A549 (cell line): ENCODE measurements at regions not wholly inside any gene's neighbourhood (a gene's known extent, or its start where the extent isn't known, plus 50 kb on each side); places are given as distances from the start of the nearest gene placed in this dataset.

Experiments used
- ATAC-seq, 2 experiments: fragments of 200-7000 bp in 1 of 2; fragments of >200 bp in 1 of 2; cut with Nextera tagmentation in 1 of 2; cut with Tn5 transposase in 1 of 2; 3 replicates each; pipeline versions ENCODE4 v1.8.0 to v1.9.1; 2018 to 2020; ENCODE audit warnings: mild to moderate bottlenecking in 1 of 2, moderate library complexity in 1 of 2
- CTCF ChIA-PET: fragments of 300-600 bp; sonication (Branson Sonifier 250); formaldehyde crosslinking; extraction: SDS; loops from one replicate; lab custom pipeline; 2021; ENCODE audit warnings: antibody characterized with exemption, inconsistent platforms; lab: Yijun Ruan, JAX
- POLR2A ChIA-PET: fragments of 350-600 bp; formaldehyde crosslinking; extraction: SDS; loops from one replicate; lab custom pipeline; 2021; ENCODE audit warnings: antibody characterized with exemption, inconsistent platforms; lab: Yijun Ruan, JAX
- DNase-seq, 2 experiments: peaks; one replicate each; pipeline versions ENCODE4 v3.0.0 to v3.0.0-alpha.2; 2011 to 2016; ENCODE audit warnings: low read depth in 1 of 2, low spot score in 1 of 2
- FAIRE-seq: peaks from 2 replicates; lab custom pipeline; 2011; peaks lifted over from hg19 to GRCh38; lab: Jason Lieb, UNC
- H3K27ac ChIP-seq, 2 experiments: fragments of >200 bp; sonication (Bioruptor Twin); formaldehyde crosslinking; 3 replicates each; pipeline ENCODE4 v1.5.1; 2016 to 2017
- H3K4me1 ChIP-seq: fragments of >200 bp; sonication (Bioruptor Twin); formaldehyde crosslinking; 3 replicates; pipeline ENCODE4 v1.6.1; 2016
- H3K4me2 ChIP-seq: fragments of >200 bp; sonication (Bioruptor Twin); formaldehyde crosslinking; 3 replicates; pipeline ENCODE4 v1.6.1; 2016
- H3K4me3 ChIP-seq: fragments of >200 bp; sonication (Bioruptor Twin); formaldehyde crosslinking; 3 replicates; pipeline ENCODE4 v1.5.1; 2016
- H3K9me3 ChIP-seq: fragments of >200 bp; sonication (Bioruptor Twin); formaldehyde crosslinking; 3 replicates; pipeline ENCODE4 v1.6.1; 2016
- ATOH8 ChIP-seq: fragments of 250-450 bp; sonication (Bioruptor Pico); IDR thresholded peaks from 2 replicates; pipeline ENCODE4 v1.5.0; 2020; ENCODE audit warnings: low read depth, mild to moderate bottlenecking, moderate library complexity
- EHF ChIP-seq: fragments of 250-450 bp; sonication (Bioruptor Pico); IDR thresholded peaks from 2 replicates; pipeline ENCODE4 v1.5.0; 2020; ENCODE audit warnings: mild to moderate bottlenecking
- EP300 ChIP-seq, 2 experiments: fragments of >200 bp; sonication (Bioruptor Twin); formaldehyde crosslinking; IDR thresholded peaks; 2 replicates in 1 of 2; 3 replicates in 1 of 2; pipeline ENCODE4 v1.6.1; 2016 to 2017
- FOSB ChIP-seq: fragments of 250-450 bp; sonication (Bioruptor Pico); IDR thresholded peaks from 2 replicates; pipeline ENCODE4 v1.5.0; 2020; ENCODE audit warnings: mild to moderate bottlenecking, moderate library complexity
- FOSL2 ChIP-seq, 2 experiments: fragments of 450-650 bp in 1 of 2; fragments of >200 bp in 1 of 2; sonication (Bioruptor Twin) in 1 of 2; formaldehyde crosslinking; IDR thresholded peaks; 2 replicates each; pipeline versions ENCODE4 v1.5.0 to v1.6.1; 2016 to 2020; ENCODE audit warnings: mild to moderate bottlenecking in 1 of 2, moderate library complexity in 1 of 2
- HES2 ChIP-seq: fragments of >200 bp; sonication (Bioruptor Twin); formaldehyde crosslinking; IDR thresholded peaks from 2 replicates; pipeline ENCODE4 v1.6.1; 2016
- HOXB13 ChIP-seq: fragments of 250-450 bp; sonication (Bioruptor Pico); IDR thresholded peaks from 2 replicates; pipeline ENCODE4 v1.5.0; 2020; ENCODE audit warnings: low read depth, mild to moderate bottlenecking, moderate library complexity
- HOXB5 ChIP-seq: fragments of 250-450 bp; sonication (Bioruptor Pico); IDR thresholded peaks from 2 replicates; pipeline ENCODE4 v1.5.0; 2020; ENCODE audit warnings: mild to moderate bottlenecking, moderate library complexity
- JUN ChIP-seq, 2 experiments: fragments of >200 bp; sonication (Bioruptor Twin); formaldehyde crosslinking; IDR thresholded peaks; 2 replicates in 1 of 2; 3 replicates in 1 of 2; pipeline ENCODE4 v1.6.1; 2016 to 2017
- KDM1A ChIP-seq: fragments of 200-600 bp; sonication (generic); IDR thresholded peaks from 2 replicates; pipeline ENCODE4 v1.6.1; 2016; ENCODE audit warnings: low read depth, mild to moderate bottlenecking
- MYC ChIP-seq: IDR thresholded peaks from 2 replicates; pipeline ENCODE4 v1.6.1; 2012; ENCODE audit warnings: mild to moderate bottlenecking, inconsistent platforms, low read length, improper control_type of control experiment, borderline replicate concordance
- NR3C1 ChIP-seq: fragments of >200 bp; sonication (Bioruptor Twin); formaldehyde crosslinking; IDR thresholded peaks from 3 replicates; pipeline ENCODE4 v1.6.1; 2017
- POLR2AphosphoS2 ChIP-seq: conservative IDR thresholded peaks from 2 replicates; pipeline ENCODE4 v1.6.1; 2012; ENCODE audit warnings: low read length, improper control_type of control experiment, inconsistent platforms
- RARB ChIP-seq: fragments of 250-450 bp; sonication (Bioruptor Pico); IDR thresholded peaks from 2 replicates; pipeline ENCODE4 v1.8.0; 2021; ENCODE audit warnings: mild to moderate bottlenecking, moderate library complexity
- RCOR1 ChIP-seq: fragments of 150-350 bp; IDR thresholded peaks from 2 replicates; pipeline ENCODE4 v1.6.1; 2014; ENCODE audit warnings: antibody characterized with exemption, low read length, low read depth
- RFX5 ChIP-seq: fragments of 450-650 bp; IDR thresholded peaks from 2 replicates; pipeline ENCODE4 v1.7.1; 2014; ENCODE audit warnings: antibody characterized with exemption, mild to moderate bottlenecking, moderate library complexity
- RNF2 ChIP-seq: fragments of 200-600 bp; sonication (generic); IDR thresholded peaks from 2 replicates; pipeline ENCODE4 v1.6.1; 2016; ENCODE audit warnings: low read depth, mild to moderate bottlenecking, antibody characterized with exemption, moderate library complexity, borderline replicate concordance
- SMC3 ChIP-seq: fragments of >200 bp; sonication (Bioruptor Twin); formaldehyde crosslinking; IDR thresholded peaks from 3 replicates; pipeline ENCODE4 v1.6.1; 2018; ENCODE audit warnings: inconsistent platforms
- TFCP2L1 ChIP-seq: fragments of 250-450 bp; sonication (Bioruptor Pico); IDR thresholded peaks from 2 replicates; pipeline ENCODE4 v1.5.0; 2021; ENCODE audit warnings: mild to moderate bottlenecking
- ZSCAN20 ChIP-seq: fragments of 250-450 bp; sonication (Bioruptor Pico); IDR thresholded peaks from 2 replicates; pipeline ENCODE4 v1.8.0; 2022; ENCODE audit warnings: mild to moderate bottlenecking, moderate library complexity
- WGBS: methylation state at CpG from one replicate; pipeline ENCODE4 v1.1.6; 2017; ENCODE audit errors: missing lambda C conversion rate; 5-methylcytosine and 5-hydroxymethylcytosine counted together
- TF ChIP-seq, protein P1 (sequence below): IDR thresholded peaks from 2 replicates; pipeline ENCODE4 v1.6.1; 2012
- TF ChIP-seq, protein P2 (sequence below): IDR thresholded peaks from 2 replicates; pipeline ENCODE4 v1.6.1; 2012; ENCODE audit warnings: low read depth, borderline replicate concordance
- TF ChIP-seq, protein P3 (sequence below): fragments of >200 bp; sonication (Bioruptor Twin); formaldehyde crosslinking; IDR thresholded peaks from 3 replicates; pipeline ENCODE4 v1.5.1; 2016
- TF ChIP-seq, protein P4 (sequence below): fragments of 250-450 bp; sonication (Bioruptor Pico); IDR thresholded peaks from 2 replicates; pipeline ENCODE4 v1.5.0; 2021; ENCODE audit warnings: mild to moderate bottlenecking, moderate library complexity, borderline replicate concordance

GRCh38 chr2:120406566-120406965 lies 60.6 kb downstream of the INHBB start:
- FAIRE-seq (no peak), DNase-seq (no peak), ATAC-seq (no peak)
- TF ChIP-seq FOSL2 (IDR thresholded peaks at IDR 0.05) (no peak), FOSL2 (CRISPR knock-in tag; IDR thresholded peaks at IDR 0.05) (no peak), KDM1A (no peak), EP300 (IDR thresholded peaks at IDR 0.05) (no peak), NR3C1 (no peak), RARB (CRISPR knock-in tag) (no peak)
- Histone ChIP-seq H3K4me2 (no peak overlapping the region), H3K4me3 (no peak overlapping the region), H3K4me1 (peaks cover 30% of the 10 kb centered on the region), H3K27ac (peak overlapping the region in 1 of 2 experiments; percentile 84; a peak in 3 of 6 replicates), H3K9me3 (peaks cover 25% of the 10 kb centered on the region)
- 75% methylated on average over 9 of the region's 9 CpGs for WGBS
- ChIA-PET CTCF (interaction anchor here (0.9 to 1.5 kb wide), 2 partner anchors 63 to 664 kb away, joined by 3 to 5 read pairs; no protein-coding TSS in a partner anchor), POLR2A (no interaction called here)

DNA sequence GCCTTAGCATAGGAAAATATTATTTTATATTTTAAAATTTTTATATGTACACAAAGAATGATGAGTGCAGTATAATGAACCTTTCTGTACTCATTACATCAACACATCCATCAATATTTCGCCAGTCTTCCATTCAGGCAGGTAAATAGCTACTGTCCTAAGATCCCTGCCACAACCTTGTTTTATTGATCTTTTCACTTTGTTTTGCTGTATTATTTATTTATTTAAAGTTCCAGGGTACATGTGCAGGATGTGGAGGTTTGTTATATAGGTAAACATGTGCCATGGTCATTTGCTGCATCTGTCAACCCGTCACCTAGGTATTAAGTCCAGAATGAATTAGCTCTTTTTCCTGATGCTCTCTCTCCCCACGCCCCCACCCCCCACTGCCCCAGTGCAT lies 64.6 kb downstream of the INHBB start:
- TF ChIP-seq RNF2, result no peak
- TF ChIP-seq POLR2AphosphoS2, result no peak
- no peak for TF ChIP-seq RFX5
- TF ChIP-seq RCOR1, result no peak
- no peak for TF ChIP-seq ATOH8
- TF ChIP-seq HES2, result no peak
- TF ChIP-seq FOSB (CRISPR knock-in tag), result no peak
- TF ChIP-seq TFCP2L1 (CRISPR knock-in tag), result no peak

DNA sequence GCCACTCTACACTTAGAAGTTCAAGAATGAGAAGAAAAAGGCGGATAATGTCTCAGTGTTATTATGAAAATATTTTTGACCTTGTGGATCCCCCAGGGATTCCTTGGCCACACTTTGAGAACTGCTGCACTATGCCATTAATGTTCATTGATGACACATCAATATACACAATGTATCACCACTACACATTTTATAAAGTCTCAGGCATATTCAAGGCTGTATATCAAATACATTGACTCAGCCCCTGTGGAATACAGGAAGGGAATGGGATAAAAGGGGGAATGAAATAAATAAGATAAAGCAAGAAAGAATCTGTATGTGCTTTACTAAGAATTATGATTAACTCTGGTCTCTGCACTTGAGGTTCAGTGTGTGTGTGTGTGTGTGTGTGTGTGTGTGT lies 69.1 kb downstream of the INHBB start:
- ChIA-PET CTCF (interaction anchor here (1.2 kb wide), 1 partner anchor 9 kb away, joined by 3 read pairs; no protein-coding TSS in a partner anchor), POLR2A (no interaction called here)
- no peak for FAIRE-seq
- no peak overlapping the region for H3K4me2 ChIP-seq
- no peak overlapping the region for H3K27ac ChIP-seq
- no peak overlapping the region for H3K4me3 ChIP-seq
- H3K4me1 ChIP-seq, result no peaks in the 10 kb centered on the region
- no peak for TF ChIP-seq HES2
- TF ChIP-seq HOXB5 (CRISPR knock-in tag), result no peak
- TF ChIP-seq MYC, result no peak
- TF ChIP-seq, protein P1, sequence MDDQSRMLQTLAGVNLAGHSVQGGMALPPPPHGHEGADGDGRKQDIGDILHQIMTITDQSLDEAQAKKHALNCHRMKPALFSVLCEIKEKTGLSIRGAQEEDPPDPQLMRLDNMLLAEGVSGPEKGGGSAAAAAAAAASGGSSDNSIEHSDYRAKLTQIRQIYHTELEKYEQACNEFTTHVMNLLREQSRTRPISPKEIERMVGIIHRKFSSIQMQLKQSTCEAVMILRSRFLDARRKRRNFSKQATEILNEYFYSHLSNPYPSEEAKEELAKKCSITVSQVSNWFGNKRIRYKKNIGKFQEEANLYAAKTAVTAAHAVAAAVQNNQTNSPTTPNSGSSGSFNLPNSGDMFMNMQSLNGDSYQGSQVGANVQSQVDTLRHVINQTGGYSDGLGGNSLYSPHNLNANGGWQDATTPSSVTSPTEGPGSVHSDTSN, result no peak
- TF ChIP-seq, protein P2, sequence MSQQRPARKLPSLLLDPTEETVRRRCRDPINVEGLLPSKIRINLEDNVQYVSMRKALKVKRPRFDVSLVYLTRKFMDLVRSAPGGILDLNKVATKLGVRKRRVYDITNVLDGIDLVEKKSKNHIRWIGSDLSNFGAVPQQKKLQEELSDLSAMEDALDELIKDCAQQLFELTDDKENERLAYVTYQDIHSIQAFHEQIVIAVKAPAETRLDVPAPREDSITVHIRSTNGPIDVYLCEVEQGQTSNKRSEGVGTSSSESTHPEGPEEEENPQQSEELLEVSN, result no peak
- no peak for TF ChIP-seq EHF (CRISPR knock-in tag)
- TF ChIP-seq ZSCAN20 (CRISPR knock-in tag), result no peak
- TF ChIP-seq SMC3, result no peak
- TF ChIP-seq JUN (IDR thresholded peaks at IDR 0.05), result no peak
- no peak for TF ChIP-seq HOXB13
- no peak for TF ChIP-seq FOSB (CRISPR knock-in tag)
- TF ChIP-seq, protein P3, sequence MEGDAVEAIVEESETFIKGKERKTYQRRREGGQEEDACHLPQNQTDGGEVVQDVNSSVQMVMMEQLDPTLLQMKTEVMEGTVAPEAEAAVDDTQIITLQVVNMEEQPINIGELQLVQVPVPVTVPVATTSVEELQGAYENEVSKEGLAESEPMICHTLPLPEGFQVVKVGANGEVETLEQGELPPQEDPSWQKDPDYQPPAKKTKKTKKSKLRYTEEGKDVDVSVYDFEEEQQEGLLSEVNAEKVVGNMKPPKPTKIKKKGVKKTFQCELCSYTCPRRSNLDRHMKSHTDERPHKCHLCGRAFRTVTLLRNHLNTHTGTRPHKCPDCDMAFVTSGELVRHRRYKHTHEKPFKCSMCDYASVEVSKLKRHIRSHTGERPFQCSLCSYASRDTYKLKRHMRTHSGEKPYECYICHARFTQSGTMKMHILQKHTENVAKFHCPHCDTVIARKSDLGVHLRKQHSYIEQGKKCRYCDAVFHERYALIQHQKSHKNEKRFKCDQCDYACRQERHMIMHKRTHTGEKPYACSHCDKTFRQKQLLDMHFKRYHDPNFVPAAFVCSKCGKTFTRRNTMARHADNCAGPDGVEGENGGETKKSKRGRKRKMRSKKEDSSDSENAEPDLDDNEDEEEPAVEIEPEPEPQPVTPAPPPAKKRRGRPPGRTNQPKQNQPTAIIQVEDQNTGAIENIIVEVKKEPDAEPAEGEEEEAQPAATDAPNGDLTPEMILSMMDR, result no peak
- TF ChIP-seq, protein P4, sequence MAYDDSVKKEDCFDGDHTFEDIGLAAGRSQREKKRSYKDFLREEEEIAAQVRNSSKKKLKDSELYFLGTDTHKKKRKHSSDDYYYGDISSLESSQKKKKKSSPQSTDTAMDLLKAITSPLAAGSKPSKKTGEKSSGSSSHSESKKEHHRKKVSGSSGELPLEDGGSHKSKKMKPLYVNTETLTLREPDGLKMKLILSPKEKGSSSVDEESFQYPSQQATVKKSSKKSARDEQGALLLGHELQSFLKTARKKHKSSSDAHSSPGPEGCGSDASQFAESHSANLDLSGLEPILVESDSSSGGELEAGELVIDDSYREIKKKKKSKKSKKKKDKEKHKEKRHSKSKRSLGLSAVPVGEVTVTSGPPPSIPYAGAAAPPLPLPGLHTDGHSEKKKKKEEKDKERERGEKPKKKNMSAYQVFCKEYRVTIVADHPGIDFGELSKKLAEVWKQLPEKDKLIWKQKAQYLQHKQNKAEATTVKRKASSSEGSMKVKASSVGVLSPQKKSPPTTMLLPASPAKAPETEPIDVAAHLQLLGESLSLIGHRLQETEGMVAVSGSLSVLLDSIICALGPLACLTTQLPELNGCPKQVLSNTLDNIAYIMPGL, result no peak
- no peak for ATAC-seq
- DNase-seq, result no peak
- H3K9me3 ChIP-seq, result peaks cover 19% of the 10 kb centered on the region
- 79% methylated on average over 1 of the region's 1 CpG for WGBS

More for the DNA sequence above, 64.6 kb downstream of the INHBB start:
- POLR2A ChIA-PET, result no interaction called here
- Histone ChIP-seq H3K27ac (no peak overlapping the region), H3K9me3 (peaks cover 29% of the 10 kb centered on the region), H3K4me1 (peaks cover 6% of the 10 kb centered on the region; the same call in 1 of the 3 replicates), H3K4me2 (no peak overlapping the region), H3K4me3 (no peak overlapping the region)
- no peak for ATAC-seq
- FAIRE-seq, result no peak
- CTCF ChIA-PET, result interaction anchor here (1.0 to 1.5 kb wide), 2 partner anchors 9 to 20 kb away, joined by 3 read pairs; no protein-coding TSS in a partner anchor
- WGBS, result 44% methylated on average over 3 of the region's 3 CpGs
- DNase-seq, result no peak
